ENCODE measurements at regions not wholly inside any gene's neighbourhood (a gene's known extent, or its start where the extent isn't known, plus 50 kb on each side); places are given as distances from the start of the nearest gene placed in this dataset.

- no peak for TF ChIP-seq CTCF (conservative IDR thresholded peaks at IDR 0.05)
- no peak for TF ChIP-seq EZH2 (IDR thresholded peaks at IDR 0.05; ENCODE audit: low read depth)
These were observed 437.6 kb downstream of the EIPR1 start for GRCh38 chr2:2940061-2940460.

Measured in PC-9 (cell line).